ENCODE measurements at regions not wholly inside any gene's neighbourhood (a gene's known extent, or its start where the extent isn't known, plus 50 kb on each side); places are given as distances from the start of the nearest gene placed in this dataset.

DNA sequence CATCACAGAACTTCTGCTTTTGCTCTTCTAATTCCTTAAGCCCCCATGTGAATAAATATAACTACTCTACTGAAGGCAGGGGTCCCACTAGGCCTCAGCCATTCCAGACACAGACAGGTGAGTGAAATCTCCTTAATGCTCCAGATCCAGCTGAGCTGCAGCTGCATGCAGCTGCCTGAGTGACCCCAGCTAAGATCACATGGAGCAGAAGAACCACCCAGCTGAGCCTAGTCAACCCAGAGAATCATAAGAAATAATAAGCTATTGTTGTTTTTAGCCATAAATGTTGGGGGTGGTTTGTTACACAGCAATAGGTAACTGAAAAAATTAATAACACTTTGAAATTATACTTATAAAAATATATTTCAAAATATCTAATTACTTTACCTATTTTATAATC lies 220.3 kb downstream of the SIPA1L2 start:
- no peak for DNase-seq

DNA sequence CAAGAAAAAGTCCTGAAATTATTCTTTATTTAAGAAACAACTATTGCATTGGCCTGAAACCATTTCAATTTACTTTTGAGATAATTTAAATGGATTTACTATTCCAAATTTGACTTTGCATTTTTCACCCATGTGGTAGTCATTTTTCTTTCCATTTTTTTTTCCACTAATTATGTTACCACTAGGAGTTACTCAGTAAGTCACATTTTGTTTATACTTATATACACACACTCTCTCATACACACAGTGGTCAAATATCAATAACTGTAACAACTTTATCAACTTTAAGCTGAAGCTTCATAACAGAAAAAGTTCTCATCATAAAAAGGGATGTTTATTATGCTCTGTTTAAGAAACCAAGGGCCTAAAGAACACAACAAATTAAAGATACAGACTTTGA lies 222.8 kb downstream of the SIPA1L2 start:
- no peak for DNase-seq

DNA sequence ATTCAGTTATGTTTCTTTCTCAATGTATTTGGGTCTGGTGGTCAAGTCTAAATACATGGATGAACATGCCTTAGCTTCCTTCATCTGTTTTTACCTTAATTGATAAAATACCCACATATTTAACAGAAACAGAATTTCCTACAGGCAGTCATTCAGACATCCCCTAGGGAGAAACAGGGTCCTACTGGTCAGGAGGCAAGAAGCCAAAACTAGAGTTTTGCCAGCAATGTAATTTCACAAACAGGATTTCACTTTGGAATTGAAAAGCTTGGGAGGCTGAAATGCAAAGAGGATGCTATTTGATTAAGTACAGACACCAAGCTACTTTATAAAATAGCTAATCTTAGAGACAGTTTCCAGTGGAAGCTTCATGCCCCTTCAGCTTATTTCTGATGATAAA lies 224.2 kb downstream of the SIPA1L2 start:
- DNase-seq = no peak

DNA sequence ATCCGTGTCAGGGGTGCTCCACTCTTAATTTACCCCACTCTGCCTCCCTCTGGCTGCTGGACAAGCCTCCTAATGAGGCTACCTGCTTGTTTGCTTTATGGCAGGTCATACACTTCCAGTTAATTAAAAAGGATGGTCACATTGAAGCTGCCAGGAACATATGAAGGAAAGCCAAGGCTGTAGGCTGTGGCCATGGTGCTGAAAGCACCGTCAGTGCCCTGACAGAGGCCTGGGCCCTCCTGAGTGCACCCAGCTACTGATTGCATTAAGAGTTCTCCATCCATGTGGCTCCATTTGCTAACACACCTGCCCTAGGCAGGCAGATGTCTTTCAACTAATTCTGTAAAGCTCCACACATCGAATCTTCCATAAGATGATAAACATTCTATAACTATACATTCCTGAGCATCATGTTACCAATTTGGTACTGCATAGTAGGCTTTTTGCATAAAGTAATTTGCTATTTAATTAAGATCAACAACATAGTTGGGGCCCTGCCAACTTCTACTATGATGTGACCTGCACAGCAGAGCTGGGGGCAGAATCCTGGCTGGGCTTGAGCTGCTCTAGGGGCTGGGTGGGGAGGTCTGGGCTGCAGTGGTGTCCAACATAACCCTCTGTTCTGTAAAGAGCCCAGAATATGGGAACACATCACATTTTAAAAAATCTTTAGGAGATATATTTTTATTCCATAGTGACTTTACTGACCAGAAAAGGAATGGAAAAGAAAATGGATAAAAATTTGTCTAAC lies 224.8 kb downstream of the SIPA1L2 start:
- DNase-seq = no peak

DNA sequence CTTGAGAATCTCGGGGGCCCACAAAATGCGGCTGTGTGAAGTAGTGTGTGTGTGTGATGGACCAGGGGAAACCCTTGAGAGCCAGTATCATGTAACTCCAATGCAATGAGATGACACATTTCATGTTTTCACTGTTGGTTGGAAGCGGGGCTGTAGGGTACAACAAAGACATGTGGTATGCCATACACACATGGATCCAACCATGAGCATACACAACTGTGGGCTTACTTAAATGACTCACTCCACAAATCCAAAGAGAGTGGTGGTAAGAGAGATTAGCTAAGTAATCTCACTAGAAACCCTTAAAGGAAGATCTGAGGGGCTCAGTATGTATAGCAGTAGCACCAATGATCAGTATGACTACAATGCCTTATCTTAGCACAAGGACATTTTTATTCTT lies 225.7 kb downstream of the SIPA1L2 start:
- DNase-seq = no peak

DNA sequence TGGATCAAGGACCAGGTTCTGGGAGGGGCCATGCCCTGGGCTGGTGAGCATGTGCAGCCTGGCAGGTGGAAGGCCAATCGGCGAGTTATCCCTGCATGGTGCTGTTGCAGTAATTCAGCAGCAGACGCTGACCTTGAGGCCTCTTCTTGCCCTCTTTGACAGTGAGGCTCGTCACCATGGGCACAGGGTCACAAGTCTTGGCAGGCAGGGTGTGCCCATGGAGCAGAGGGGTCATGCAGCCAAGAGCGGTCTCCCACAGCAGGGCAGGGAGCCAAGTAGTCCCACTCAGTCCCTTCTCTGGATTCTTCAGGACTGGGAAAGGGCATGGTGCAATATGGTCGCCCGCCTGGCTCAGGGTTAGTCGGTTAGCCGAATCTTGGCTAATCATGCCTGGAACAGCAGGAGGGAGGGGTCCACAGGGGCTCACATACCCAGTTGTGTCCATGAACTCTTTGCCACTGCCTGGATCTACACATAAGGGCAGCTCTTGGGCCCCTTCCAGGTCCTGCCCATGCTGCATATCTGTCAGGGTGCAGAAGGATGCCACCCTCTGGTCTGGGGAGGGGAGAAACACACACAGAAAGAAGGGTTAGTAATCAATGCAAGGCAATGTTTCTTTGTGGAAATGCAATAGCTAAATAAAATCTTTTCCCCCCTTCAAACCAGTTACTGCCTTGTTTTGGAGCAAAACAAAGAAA lies 226.8 kb downstream of the SIPA1L2 start:
- DNase-seq = no peak

DNA sequence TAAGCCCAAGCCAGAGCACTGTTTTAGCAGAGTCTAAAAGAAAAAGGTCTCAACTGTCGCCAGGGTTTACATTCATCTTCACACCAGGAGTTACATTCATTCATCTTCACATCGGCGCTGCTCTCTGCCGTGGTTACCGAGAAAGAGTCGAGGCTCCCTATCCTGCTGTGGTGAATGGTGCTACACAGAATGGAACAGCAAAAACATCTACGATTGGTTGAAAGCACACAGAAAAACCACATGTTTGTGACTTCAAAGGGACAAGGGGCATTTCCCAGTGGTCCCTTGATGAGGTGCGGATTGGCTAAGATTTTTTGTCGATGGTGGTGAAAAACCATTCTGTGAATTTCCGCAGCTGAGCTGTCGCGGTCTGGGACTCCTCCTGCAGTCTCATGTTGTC lies 231.1 kb downstream of the SIPA1L2 start:
- no peak for DNase-seq

DNA sequence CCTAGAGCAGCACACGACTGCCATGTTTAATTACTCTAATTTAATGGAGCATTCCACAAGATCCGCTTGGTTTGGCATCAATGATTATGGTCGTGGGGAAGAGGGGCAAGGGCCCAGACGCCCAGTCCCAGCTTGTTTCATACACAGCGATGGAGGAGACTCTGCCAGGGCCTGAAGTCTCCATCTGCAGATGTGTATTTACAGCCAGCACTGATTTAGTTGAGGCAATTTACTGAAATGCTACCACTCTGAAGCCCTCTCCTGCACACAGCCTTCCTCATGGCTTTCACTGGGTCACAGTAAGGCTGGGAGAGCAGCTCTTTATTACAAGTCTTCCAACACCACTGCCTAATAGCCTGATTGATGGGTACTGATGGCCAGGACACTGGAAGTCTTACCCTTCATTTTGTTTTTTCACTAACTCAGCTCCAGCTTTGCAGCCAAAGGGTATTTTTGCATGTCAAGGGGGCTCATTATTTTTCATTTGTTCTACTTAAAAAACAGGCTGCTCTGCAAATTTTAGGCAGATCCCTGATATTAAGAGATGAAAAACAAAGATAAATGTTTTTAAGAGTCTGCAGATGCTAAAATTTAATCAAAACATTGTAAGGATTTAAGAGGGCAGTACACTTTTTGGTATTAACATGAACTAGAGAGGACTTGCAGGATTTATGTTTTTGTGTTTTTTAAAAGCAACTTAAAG lies 236.3 kb downstream of the SIPA1L2 start:
- no peak for DNase-seq

DNA sequence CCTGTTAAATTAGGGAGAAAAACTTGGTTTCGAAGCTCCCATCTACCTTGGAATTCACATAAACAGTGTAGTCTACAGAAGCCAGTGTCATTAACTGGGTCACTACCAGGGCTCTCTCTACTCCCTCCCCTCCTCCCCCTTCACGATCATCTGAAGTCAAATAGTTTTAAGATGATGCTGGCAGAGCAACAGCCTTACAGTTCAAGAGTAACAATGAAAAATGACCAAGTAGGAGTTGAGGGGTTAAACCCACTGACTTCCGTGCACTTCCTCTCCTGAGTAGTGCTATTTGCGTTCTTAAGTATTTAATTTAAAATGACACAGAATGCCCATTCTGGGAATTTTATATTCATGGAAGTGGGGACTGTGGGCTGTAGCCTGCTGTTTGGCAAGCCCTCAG lies 236.9 kb downstream of the SIPA1L2 start:
- DNase-seq = no peak

DNA sequence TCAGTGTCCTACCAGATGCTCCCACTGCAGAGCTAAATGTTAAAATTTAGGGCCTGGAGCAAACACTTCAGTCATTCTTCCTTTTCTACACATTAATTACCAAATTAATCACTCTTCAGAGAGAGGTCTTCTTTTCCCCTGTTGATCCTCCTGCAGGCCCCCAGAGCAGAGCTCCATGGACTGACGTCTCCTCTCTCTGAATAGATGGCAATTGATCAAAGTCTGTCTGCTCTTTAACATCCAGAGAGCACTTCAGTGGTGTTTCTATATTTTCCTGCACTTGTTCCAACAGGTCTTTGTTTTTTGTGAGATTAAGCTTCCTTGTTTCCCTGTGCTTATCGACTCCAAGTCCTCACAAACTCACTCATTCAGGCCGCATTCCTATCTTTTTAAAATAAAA lies 239.3 kb downstream of the SIPA1L2 start:
- DNase-seq = no peak

DNA sequence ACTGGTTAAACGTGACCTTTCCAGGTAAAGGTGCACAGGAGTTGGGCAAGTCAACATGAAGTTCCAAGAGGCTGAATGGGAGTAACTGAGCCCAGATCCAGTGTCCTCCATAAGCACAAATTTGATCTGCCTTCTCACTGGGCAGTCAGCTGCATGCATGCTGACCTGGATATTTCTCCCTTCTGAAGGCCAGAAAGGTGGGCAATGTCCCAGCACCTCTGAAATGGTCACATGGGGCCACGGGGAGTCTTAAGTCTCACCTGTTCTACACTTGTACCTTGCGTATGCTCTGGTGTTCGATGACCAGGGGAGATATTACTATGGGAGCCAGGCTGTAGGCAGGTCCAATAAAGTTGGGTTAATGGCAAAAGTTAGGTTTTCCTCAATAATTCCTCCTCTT lies 240.2 kb downstream of the SIPA1L2 start:
- no peak for DNase-seq

DNA sequence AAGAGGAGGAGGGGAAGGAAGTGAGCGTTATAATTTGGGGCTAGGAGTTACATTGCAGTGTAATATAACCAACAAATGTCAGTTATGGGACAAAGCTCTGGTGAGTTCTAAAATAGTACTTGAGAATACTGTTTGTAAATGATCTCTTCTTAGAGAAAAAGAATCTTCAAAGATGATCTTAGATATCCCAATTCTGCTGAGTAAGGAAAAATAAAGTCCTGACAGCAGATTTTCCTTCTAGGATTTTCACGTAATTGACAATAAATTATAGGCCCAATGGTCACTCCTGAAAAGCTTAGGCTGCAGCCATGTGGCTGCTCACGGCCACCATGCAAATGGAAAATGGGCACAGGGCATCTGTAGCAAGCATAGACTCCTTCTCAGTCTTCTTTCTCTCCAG lies 241.6 kb downstream of the SIPA1L2 start:
- no peak for DNase-seq

DNA sequence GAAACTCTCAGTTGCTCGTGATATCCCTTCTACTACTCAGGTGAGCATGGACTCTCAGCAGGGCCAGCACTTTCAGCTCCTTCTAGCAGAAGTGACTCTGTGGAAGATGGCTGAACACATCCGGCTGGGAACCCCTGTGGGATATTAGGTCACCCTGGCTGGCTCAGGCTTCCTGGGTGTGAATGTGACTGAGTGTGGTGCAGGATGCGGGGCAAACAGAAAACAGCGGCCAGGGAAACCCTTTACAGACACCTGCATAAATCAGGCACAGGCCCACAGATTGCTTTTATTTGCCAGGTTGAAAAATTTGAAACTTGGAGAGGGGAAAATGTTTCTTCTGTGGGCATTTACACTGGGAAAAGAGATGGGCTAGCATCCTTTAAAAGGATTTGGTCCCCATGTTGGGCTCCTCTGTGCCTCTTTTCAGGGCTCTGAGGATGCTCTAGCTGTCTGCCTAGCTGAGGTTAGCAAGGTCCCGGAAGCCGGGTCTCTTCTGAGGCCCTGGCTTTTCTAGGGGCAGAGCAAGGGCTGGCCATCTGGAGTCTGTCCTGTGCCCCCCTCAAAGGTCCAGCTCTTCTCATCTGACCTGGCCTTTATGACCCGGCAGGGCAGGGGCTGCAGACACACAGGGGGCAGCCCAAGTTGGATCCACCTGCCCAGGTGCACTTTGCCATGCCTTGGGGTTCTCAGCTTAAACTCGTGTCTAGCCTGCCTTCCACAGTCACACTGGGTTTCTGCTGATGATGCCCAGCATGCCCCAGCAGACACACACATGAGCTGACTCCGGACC lies 243.0 kb downstream of the SIPA1L2 start:
- no peak for DNase-seq

DNA sequence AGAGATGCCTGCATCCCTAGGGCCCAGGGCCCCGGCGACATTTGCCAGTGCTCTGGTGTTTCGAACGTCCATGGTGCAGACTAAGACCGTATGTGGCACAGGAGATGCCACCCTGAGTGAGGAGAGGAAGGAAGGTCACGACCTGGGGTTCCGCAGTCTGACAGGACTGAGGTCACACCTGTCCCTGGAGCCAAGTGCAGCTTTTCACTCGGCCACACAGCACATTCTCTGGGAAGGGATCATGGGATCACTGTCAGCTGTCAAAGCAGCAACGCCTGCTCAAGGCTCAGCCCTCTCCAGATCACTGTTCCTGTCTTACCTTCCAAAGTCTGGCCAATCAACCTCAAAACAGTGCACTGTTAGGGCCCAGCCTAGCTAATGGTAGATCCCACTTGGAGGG lies 243.6 kb downstream of the SIPA1L2 start:
- no peak for DNase-seq

DNA sequence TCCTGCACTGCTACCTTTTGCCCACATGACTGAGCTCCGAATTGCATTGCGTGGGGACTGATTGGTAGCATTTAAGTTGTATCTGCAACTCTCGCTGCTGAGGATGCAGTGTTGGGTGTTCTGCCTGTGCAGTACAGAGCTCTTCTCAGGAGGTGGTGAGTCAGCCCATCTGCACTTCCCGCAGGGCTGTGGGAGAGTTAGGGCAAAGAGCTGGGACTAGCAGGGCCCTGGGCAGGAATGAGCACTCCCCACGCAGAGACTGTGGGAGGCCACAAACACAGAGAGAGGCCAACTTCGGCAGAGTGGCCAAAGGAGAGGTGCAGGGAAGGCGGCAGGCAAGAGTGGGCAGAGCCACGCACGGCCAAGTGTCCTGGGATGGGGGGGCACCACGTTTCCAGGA lies 244.7 kb downstream of the SIPA1L2 start:
- no peak for DNase-seq

DNA sequence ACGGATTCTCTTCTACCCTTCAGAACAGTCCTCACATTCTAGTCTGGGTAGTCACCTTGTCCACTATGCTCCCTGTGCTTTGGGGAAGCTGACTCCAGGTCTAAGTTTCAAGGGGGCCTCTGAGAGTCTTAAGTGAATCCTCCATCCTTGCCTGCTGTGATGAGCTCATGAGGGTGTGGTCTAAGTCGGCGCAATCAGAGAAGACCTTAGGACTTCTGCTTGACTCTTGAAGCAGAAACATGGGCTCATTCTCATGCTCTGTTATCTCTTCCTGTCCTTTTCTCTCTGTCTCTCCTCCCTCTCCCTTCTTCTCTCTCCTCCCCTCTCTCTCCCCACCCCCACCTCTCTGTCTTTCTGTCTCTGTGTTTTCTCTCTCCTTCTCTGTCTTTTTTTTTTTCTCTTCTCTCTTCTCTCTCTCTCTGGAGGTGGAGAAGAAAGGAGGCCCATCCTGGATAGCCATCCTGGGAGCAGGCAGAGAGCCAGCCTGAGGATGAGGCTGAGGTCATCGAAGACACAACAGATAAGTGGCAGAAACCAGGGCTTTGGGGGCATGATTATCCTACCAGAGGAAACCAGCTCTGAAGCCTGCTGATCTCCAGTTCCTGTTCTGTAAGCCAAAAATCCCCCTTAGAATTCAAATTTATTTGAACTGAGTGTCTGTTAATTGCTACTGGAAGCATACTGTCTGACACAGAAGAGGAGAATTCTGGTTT lies 245.6 kb downstream of the SIPA1L2 start:
- no peak for DNase-seq

DNA sequence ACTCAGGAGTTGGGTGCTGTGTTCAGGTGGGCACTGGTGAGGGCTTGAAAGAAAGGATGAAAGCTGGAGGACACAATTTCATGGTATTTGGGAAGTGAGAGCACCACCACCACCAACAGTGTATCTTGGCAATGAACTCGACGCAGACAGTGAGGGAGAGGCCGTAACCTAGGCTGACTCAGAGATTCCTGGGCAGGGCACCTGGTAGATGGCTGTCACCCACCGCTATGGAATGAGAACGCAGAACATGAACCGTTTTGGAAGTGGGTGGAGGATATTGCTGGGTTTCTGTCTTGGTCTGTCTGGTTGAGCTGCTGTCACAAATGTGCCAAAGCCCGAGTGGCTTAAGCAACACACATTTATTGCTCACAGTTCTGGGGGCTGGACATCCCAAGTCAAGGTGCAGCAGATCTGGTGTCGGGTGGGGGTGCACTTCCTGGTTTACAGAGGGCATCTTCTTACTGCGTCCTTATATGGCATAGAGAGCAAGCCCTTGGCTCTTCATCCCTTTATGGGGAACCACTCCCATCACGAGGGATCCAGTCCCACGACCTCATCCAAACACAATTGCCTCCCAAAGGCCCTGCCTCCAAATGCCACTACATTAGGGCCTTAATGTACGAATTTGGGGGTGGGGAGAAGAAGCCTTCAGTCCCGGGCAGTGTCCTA lies 246.3 kb downstream of the SIPA1L2 start:
- no peak for DNase-seq

DNA sequence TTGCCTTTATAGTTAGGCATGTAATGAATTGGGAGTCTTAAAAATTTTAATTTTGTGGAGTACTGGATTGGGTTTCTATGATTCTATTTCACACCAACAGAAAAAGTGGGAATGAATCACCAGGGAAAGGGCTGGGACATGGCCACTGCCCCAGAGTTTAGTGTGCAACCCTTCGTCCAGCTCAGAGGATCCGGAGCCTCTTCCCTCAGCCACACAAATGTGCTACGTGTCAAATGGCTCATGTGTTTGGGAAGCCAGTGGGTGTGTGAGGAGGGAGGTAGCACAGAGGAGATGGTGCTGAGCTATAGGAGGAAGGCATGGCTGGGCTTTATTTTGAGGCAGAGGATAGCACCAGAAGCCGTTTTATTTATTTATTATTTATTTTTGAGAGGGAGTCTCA lies 247.3 kb downstream of the SIPA1L2 start:
- DNase-seq = no peak

DNA sequence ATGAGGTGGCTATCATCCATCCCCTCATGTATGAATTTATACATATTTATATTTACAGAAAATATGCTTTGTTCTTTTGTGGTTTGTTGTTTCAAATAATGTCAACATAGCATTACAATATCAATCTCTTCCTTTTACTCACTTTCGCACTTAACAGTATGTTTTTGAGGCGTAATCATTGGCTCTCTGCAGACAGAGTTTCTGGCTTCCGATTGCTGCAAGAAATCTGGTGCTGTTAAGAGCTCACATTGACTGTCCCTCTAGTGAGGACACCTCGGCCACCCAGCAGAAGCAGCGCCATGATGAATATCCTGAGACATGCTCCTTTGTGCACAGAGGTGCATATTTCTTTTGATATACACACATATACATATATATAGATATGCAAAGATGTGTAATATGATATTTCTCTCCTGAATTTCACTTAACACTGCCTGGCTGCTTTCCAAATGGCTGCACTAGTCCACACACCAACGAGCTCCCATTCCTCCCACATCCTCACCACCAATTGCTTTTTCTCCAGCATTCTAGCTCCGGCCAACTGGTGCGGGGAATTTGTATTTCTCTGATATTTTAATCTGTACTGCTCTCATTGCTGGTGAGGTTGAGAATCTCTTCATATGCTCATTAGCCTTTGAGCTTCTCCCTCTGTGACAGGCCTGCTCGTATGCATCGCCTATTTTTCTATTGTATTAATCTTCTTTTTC lies 248.4 kb downstream of the SIPA1L2 start:
- no peak for DNase-seq

DNA sequence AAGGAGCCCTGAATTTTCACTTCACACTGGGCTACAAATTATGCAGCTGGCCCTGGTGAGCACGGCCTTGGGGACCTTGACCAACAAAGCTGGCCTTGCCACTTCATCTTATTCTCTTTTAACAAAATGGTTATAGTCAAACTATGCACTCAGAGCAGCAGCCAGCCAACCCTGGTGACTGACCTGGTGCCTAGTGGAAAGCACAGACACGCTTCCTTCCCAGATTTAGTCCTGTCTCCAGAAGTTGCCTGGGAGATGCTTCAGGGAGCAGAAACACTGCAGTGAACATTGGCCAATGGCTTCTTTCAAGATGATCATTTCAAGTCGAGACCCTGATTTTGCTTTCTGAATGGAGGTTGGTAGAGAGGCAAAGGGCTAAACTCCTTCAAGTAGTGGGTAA lies 249.3 kb downstream of the SIPA1L2 start:
- no peak for DNase-seq

DNA sequence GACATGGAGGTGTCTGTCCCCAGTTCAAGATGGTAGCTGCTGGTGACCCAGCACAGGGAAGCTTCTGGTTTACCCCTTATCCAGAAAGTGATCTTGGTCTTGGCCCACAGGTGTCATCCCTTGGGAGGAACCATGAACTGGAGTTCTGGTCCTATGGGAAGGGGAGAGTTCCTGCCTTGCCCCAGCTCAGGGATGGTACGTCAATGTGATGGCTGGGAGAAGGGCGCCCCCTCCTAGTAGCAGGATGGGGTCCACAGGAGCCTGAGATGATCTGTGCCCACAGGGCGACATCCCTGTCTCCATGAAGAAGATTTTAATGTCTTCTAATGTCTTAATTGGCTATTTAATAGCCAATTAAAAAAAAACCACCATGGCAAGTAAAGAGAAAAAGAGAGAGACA lies 249.8 kb downstream of the SIPA1L2 start:
- no peak for DNase-seq

Measured in T-helper 9 cell (primary cell).